ENCODE measurements at regions not wholly inside any gene's neighbourhood (a gene's known extent, or its start where the extent isn't known, plus 50 kb on each side); places are given as distances from the start of the nearest gene placed in this dataset.

- TF ChIP-seq CTCF (IDR thresholded peaks at IDR 0.05 in 2 of 3, conservative IDR thresholded peaks at IDR 0.05 in 1 of 3; ENCODE audit: borderline replicate concordance in 1 of 3, insufficient read depth in 1 of 3, low read depth in 2 of 3, low read length in 2 of 3), result no peak
- TF ChIP-seq SP1 (IDR thresholded peaks at IDR 0.05; ENCODE audit: low read depth), result no peak
- TF ChIP-seq JUND (IDR thresholded peaks at IDR 0.05), result no peak
- TF ChIP-seq POLR2A (IDR thresholded peaks at IDR 0.05; ENCODE audit: borderline replicate concordance, extremely low read depth, insufficient read depth, insufficient read length), result no peak
- no peak for TF ChIP-seq ELF1 (IDR thresholded peaks at IDR 0.05; ENCODE audit: borderline replicate concordance, low read depth)
- no peak for TF ChIP-seq ZNF274 (IDR thresholded peaks at IDR 0.05; ENCODE audit: low read depth, low read length)
- TF ChIP-seq YY1 (IDR thresholded peaks at IDR 0.05; ENCODE audit: extremely low read depth, insufficient replicate concordance, low read depth, low read length), result no peak
- no peak for TF ChIP-seq EZH2 (IDR thresholded peaks at IDR 0.05)
- no peak for TF ChIP-seq REST (IDR thresholded peaks at IDR 0.05; ENCODE audit: low read depth)
- TF ChIP-seq MAX (IDR thresholded peaks at IDR 0.05), result no peak
- TF ChIP-seq SIN3A (IDR thresholded peaks at IDR 0.05; ENCODE audit: low read depth), result no peak
Observed at GRCh38 chr14:104368751-104369100, 210.8 kb upstream of the C14orf180 start.
